Cerebellar cortex (tissue), 1 donor: ENCODE measurements at regions not wholly inside any gene's neighbourhood (a gene's known extent, or its start where the extent isn't known, plus 50 kb on each side); places are given as distances from the start of the nearest gene placed in this dataset.
"Not testable (repeated sequence)": the region's sequence is repeated elsewhere in the genome, so short reads cannot be mapped to it uniquely, and the experiment has no call there.

ENCODE experiments used
- DNase-seq: peaks from one replicate; pipeline ENCODE4 v3.0.0-alpha.2; 2015; ENCODE audit warnings: low spot score

DNA sequence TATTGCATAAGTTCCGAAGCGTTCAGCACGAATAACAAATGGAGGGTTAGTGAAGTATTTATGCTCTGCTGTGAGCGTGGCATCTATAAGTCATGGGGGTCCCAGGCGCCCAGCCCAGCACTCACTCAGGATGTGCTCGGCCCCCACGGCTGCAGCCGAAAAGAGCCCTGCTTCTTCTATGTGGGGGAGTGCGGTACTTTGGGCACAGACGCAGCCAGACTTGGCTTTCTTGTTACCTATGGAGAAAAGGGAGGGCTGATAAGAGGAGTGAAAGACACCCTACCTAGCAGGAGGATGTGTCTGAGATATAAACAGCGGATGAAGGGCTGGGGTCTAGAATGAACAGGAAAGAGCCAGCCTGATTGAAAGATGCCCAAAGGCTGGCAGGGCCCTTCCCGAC lies 51.4 kb downstream of the MRPL36 start:
- no peak for DNase-seq

DNA sequence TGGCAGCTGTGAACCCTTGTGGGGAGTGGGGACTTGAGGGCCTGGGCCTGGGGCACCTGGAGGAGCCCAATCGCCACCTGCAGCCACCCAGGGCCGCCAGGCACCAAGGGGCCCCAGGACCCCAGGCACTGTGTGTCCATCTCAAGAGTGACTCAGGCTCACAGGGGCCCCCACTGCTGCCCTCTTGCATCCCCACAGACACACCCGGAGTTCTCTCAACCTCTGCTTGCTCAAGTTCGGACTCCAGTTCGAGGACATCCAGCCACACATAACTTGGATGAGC lies 51.9 kb downstream of the MRPL36 start:
- no peak for DNase-seq

DNA sequence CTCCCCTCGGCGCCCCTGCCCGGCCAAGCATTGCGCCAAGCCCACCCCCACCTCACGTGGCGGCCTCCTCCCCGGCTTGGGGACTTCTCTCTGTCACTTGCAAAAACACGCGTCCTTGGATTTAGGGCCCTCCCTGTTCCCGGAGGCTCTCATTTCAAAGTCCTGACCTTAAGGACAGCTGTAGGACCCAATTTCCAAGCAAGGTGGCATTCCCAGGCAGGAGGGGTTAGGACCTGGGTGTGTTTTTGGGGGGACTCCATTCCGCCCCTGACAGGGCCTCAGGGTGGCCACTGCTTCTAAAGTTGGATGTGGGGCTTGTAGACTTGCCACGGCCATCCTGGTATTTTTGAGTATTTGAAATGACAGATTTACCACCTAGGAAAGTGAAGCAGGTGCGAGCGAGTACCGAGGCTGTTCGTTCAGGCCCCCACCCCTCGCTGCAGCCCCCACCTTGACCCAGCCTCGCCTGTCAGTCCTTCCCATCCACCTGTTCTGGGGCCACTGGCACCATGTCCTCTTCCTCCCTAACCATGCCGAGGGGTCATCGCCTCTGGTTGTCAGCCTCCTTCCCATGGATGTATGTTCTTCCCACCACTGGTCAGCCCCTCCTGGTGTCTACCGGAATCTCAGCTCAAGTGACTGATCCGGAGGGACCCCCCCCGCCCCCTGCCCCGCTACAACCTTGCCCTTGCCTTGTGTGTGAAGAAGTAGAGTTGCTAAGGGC lies 52.4 kb downstream of the MRPL36 start:
- no peak for DNase-seq

DNA sequence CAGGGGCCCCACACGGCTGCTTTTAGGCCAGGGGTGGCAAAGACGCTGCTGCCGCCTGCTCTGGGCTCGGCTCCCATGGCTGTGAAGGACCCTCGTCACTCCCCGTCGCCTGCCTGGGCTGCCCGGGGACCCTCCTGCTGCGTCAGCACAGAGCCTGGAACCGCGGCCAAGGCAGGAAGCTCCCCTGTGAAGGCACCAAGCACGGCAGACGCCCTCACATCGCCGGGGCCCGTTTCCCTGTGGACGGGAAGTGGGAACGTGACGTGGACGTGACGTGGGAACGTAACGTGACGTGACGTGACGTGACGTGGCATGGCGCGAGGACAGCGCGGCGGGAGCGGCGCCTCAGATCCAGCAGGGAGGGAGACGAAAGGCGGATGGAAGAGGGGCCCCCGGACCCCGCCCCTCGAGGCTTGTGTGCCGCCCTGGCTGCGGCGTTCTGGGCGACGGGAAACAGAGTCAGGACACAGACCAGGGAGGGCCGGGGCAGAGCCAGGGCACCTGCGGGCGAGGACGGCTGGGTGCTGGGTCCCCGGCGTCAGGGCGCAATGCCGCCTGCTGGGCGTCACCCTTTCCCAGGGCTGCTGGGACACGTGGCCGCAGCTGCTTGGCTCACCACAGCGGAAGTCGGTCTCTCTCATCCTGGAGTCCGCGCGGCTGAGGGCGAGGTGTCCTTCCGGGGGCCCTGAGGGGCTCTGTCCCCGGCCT lies 53.1 kb downstream of the MRPL36 start:
- DNase-seq: no peak

DNA sequence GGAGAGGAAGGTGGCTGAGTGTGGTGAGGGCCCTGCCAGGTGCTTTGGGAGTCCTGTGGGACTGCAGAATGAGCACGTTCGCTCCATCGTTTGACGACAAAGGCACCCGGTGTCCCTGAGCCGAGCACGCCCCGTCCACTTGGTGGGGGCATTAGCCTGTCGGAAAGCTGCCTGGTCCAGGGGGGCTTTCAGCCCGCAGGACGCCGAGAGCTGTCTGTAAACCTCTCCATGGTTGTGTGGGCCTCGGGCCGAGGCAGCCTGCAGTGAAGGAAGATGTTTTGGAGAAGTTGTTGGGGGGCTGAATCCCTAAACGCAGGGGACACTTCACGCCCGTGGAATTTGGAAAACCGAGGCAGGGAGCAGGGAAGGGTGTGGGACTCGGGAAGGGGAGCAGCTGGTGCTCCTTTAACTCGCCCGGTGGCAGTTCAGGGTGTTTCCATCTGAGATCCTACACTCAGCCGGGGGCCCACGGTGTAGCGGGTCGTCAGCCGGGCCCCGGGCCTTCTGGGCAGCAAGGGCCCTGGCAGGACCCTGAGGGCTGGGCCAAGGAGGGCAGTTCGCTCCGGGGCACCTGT lies 53.8 kb downstream of the MRPL36 start:
- DNase-seq: no peak

DNA sequence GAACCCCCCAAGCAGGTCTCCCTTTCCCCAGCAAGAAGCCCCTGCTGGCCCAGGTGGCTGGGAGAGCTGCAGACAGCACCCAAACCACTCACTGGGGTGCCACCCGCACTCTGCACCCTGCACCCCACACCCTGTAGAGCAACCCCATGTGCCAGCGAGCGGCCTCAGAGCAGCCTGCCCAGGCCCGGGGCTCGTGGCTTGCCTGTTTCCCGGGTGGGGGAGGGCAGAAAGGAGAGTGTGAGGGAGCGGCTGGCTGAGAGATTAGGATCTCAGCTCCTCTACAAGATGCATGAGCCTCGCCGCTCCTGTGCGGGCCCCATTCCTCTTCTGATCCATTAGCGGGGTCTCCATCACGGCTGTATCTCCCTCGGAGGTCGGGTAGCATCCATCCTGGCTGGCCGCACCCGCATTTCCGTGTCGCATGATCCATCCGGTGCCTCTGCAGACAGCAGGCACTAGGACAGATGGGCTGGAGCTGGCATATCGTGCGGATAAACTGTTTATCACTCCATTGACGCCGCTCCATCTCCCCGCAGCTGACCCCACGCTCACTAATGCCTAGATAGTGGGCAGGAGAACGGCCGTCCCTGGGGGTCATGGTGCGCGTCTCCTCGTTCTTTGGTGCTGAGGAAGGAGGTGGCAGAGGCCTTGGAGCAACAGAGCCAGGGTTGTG lies 54.4 kb downstream of the MRPL36 start:
- no peak for DNase-seq

DNA sequence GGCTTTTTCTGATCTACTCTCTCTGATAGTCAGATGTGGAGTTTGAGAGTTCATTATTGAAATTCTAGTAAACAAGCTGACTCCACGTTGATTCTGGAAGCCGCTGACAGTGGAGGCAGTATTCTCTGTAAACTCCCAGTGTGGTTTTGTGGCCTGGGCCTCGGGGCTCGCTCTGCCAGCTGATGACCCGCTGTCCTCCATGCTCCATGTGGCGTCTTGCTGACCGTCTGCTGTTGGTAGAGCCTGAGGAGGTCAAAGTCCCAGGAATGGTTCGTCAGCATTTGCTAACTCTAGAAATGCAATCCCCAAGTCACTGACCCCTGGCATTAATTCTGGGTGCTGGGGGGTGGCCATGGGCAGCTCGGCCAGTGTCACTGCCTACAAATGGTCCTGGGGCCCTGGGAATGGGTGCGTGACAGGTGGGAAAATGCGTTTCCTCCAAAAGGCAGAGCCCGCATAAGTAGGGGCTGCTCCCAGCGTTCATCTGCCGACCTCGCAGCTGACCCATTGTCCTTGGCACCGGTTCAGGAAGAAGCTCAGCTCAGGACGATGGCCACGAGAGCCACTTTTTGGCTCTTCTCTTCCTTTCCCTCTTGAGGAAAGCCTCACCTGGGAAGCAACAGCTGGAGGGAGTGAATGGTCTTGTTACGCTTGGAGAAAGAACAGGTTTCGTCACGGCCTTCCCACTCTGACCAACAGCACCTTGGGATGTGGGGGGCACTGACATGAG lies 55.1 kb downstream of the MRPL36 start:
- DNase-seq: no peak

DNA sequence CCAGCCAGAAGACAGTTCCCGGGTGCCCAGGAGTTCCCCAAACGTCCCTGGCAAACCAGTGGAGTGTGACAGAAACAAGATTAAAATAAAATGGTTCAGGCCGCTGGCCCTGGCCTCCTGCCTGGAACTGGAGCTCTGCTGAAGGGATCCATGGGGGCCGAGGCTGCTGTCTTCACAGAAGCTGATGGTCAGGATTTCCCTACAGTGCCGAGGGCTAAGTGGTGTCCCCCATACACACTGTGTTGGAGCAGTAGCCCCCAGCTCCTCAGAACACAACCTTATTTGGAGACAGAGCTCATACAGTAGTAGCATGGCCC lies 55.9 kb downstream of the MRPL36 start:
- no peak for DNase-seq

DNA sequence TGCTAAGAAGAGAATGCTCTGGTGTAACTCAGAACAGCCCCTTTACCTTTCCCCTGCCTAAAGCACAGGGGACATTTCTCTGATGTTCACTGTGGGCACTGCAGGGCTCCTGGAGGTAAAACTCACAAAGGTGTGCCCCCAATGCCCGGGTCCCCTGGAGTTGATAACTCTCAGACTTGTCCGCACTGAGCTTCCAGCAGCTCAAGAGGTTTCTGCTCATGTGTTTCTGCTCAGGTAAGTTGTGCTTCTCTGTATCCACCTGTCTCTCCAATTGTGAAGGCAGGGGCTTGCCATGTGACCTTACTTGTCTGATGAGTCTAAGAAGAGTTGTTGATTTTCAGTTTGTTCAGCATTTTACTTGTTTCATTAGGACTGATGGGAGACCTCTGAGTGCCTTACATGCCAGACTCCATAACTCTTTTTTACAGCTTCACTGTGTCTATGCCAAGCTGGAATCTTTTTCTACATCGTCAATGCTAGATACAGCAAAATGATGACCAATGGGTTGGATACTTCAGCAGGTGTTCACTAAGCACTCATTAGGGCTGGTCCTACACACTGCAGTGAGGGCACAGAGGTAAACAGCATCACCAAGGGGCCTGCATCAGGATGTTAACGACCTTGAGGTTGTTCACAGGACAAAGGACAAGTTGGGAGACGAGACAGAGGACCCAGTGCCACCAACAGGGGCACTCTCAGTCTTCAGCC lies 56.4 kb downstream of the MRPL36 start:
- DNase-seq: no peak

DNA sequence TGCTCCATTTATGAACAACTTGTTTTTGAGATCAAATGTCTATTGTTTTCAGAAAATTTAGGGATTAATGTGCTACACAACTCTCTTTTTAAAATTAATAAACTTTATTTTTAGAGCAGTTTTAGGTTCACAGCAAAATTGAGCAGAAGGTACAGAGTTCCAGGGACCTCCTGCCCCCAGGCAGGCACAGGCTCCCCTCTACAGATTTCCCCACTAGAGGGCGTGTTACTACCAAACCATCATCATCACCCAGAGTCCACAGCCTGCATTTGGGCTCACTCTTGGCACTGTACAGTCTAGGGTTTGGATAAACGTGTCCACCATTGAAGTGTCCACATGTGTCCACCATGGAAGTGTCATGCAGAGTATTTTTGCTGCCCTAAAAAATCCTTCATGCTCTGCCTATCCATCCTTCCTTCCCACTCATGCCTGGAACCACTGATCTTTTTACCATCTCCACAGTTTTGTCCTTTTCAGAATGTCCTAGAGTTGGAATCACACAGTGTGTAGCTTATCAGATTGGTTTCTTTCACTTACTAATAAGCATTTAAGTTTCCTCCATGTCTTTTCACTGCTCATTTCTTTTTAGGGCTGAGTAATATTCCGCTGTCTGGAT lies 61.7 kb downstream of the MRPL36 start:
- DNase-seq: peak; percentile 11

DNA sequence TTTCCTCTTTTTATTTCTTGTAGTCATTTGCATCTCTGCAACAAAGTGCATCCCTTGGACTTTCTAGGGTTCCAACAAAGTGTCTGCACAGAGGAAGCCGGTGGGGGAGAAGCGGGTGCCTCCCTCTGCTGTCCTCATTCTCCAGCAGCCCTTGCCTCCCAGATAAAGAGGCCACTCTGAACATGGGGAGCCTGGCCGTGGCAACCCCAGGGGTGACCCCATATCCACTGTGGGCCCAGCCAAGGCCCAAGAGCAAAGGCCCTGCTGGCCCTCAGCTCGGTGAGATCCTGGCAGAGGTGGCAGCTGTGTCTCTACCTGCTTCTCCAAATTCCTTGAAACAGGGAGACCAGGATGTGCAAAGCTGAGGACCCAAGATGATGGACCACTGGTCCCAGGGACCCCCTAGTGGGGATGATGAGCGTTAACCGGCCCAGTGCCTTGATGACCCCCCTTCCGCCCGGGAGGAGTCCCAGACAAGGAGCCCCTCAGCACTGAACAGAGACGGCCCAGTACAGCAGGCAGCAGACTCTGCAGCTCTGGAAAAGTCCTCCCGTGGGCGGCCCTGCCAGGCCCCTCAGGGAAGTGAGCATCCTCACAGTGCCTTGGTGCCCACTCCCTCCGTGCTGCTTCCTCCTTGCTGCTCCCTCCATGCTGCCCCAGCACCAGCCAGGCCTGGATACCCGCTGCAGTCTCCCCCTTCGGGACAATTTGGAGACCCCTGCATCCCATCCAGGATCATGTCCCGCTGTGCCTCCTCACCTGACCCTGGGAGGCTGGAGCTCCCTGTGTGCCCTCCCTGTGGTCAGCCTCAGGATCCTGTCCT lies 62.5 kb downstream of the MRPL36 start:
- no peak for DNase-seq

DNA sequence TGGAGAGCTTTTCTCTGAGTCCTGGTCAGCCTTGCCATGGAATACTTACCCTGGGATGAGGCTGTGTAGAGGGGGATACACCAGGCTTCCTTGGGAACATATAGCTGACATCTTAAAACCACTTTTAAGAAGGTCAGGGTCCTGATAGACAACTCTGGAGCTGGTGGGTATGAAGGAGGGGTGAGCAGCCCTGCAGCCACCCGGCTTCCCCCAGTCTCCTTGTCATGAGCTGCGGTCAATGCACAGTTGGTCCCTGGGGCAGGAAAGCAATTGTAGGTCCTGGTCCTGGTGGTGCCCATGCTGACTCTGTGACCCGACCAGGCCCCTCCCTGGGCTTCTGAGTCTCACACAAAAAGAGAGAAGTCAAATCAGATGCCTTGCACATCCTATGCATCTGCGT lies 63.6 kb downstream of the MRPL36 start:
- no peak for DNase-seq

DNA sequence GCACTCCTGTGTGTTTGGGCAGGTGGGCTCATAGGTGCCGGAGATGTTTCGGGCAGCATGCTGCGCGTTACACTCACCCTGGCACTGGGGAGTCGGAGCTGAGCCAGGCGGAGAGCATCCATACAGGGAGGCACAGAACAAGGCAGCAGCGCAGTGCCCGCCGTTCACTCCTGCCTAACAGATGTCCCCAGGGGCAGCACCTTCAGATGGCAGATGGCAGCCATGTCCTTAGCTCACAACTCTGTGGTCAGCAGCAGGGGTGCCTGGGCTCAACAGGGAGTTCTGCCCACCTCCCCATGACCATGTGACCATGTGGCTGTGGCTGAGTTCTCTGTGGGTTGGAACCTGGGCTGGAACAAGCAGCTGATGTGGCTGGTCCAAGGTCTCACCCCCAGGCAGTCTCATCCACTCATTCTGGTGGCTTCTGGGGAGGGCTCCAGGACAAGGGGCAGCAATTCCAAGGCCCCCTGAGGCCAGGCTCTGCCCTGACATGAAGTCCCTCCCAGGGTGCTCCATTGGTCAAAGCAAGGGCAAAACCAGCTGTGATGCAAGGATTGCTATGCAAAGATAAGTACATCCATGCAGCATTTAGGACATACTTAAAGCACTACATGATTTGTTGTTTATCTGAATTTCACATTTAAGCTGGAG lies 64.2 kb downstream of the MRPL36 start:
- DNase-seq: no peak

DNA sequence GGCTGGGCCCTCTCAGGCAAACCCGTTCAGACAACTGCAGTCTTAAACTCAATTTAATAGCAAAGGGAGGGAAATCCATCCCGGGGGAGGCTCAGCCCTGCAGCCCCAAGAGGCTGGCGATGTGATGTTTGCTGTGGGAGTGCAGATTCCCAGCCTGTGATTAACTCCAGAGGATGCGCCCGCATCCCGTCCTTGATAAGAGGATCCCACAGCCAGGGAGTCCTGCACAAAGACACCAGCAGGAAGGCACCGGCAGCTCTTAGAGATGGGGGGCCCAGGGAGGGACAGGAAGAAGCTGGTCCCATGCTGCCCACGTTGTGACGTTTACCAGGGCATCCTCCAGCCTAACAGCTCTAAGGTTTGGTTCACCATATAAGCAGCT lies 64.7 kb downstream of the MRPL36 start:
- DNase-seq: no peak

DNA sequence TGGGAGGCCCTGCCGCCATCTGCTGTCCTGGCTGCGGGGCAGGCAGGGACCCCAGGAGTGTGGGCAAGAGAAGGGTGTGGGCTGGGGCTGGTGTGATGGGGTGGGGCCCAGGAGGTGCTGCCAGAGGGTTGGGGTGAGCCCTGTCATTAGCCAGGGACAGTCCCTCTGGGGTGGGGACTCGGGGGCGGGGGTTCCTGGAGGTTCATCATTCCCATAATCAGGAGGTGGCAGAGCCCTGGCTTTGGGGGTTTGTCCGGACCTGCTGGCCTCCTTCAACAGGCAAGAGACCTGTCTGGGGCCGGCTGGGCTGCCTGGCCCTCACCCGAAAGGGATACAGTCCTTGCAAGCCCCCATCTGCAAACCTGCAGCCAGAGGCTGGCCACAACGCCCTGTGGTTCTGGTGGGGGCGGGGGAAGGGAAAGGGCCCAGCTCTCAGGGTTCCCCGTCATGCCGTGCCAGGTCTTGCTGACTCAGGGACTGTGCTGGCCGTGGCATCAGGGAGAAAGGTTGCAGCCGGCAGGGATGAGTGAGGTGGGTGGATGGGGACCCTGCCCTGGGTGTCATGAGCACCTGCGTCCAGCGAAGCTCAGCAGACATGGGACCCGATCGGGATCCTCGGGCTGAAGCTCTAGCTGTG lies 65.2 kb downstream of the MRPL36 start:
- DNase-seq: no peak

DNA sequence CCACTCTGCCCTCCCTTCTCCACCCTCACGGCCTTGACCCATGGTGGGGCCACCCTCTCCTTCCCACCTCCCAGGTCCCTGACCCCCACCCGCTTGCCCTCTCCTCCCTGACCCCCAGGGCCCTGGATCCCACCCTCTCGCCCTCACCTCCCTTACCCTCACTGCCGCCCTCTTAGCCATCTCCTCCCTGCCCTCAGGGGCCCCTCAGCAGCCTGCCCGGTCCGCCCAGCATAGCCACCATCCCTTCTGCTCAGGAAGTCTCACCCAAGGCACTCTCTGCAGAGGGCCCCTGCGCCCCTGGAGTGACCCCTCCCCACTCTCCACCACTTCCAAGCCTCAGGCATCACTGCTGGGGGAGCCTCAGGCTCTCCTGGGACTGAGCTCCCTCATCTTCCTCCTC lies 66.3 kb downstream of the MRPL36 start:
- no peak for DNase-seq

DNA sequence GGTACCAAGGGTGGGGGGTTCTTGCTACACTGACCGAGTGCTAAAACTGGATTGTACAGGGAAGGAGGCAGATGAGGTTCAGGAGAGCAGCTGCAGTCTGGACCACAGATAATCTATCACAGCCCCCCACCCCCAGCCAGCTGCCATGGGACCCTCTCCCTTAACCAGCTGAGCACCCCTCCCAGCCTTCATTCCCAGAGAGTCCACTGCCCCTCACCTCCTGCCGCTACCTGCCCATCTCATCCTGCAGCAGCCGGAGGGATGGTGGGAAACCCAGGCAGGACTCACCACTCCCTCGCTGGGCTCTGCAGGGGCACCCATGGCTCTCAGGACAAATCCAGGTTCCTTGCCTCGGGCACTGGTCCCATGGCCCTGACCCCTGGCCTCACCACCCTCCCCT lies 66.7 kb downstream of the MRPL36 start:
- no peak for DNase-seq

DNA sequence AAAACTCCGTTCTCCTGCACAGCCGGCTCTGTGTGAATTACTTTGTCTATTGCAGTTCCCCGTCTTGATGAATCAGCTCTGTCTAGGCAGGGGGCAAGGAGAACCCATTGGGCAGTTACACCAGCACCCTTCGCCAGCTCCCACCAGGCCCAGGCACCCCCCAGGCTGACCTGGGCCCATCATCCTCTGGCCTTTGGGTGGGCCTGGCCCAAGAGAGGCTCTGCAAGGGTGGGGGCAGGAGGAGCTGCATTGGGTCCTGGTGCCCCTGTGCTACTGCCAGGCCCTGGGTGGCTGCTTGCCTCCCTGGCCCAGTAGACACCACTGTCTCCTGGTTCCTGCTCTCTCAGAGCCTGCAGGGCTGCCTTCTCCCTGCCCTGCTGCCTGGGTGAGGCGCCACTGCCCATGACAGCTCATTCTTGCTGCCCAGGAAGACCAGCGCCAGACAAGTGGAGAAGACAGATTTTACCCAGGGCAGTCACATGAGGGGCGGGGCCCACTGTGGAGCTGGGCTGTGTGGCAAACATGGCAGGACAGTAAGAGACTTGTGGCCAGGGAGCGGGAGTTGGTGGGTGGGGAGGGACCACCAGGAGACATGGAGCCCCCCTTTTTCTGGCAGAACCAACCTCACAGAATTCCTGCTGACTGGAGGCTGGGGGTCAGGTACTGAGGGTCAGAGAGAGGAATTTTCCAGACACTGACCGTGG lies 67.2 kb downstream of the MRPL36 start:
- DNase-seq: no peak

DNA sequence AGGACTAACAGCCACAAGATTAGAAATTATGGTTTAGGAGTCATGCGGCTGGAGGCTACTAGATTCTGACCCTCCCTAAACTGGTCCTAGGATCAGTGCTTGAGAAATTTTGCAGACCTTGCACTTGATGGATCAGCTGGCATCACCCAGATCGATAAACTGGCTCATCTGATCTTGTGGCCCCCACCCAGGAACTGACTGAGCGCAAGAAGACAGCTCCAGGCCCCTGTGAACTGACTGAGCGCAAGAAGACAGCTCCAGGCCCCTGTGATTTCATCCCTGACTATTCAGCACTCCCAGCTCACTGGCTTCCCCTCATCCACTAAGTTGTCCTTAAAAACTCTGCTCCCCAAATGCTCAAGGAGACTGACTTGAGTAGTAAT lies 67.8 kb downstream of the MRPL36 start:
- DNase-seq: not testable (repeated sequence)
